K562 (cell line): ENCODE measurements at regions not wholly inside any gene's neighbourhood (a gene's known extent, or its start where the extent isn't known, plus 50 kb on each side); places are given as distances from the start of the nearest gene placed in this dataset.

Experiments used
- ATAC-seq: fragments of 200-7000 bp; cut with Tn5 transposase; 3 replicates; pipeline ENCODE4 v1.9.1; 2020; ENCODE audit warnings: moderate library complexity
- BruUV-seq: library from RNA; stranded (reverse); fragments of 400-500 nt; replicated peaks from 2 replicates; lab custom pipeline; 2021; lab: Mats Ljungman, UMichigan
- CTCF ChIA-PET: fragments of 300-600 bp; formaldehyde crosslinking; extraction: SDS; loops from one replicate; lab custom pipeline; 2021; ENCODE audit warnings: low intra/inter-chr PET ratio; lab: Yijun Ruan, JAX
- POLR2A ChIA-PET: fragments of 300-600, 350-650 bp; sonication (Branson Sonifier 250); formaldehyde crosslinking; extraction: SDS; loops from one replicate; lab custom pipeline; 2021; ENCODE audit warnings: antibody characterized with exemption, inconsistent platforms; lab: Yijun Ruan, JAX
- DNase-seq, 4 experiments: peaks; one replicate each; pipeline versions ENCODE4 v3.0.0 to v3.0.0-alpha.2; 2011 to 2018; ENCODE audit warnings: low spot score in 3 of 4, mixed read lengths in 3 of 4; ENCODE audit errors: extremely low read depth in 1 of 4
- FAIRE-seq: peaks from 2 replicates; lab custom pipeline; 2011; peaks lifted over from hg19 to GRCh38; lab: Jason Lieb, UNC
- H2AFZ ChIP-seq: 2 replicates; pipeline ENCODE4 v1.6.0; 2011; ENCODE audit warnings: low read depth, low read length, control low read depth, inconsistent platforms
- H3K27ac ChIP-seq: fragments of 200-600 bp; 3 replicates; pipeline ENCODE4 v1.8.0; 2011; ENCODE audit warnings: low read depth, mild to moderate bottlenecking, control low read depth, inconsistent platforms, low read length, moderate library complexity, mixed read lengths; ENCODE audit errors: extremely low read depth
- H3K27me3 ChIP-seq, 2 experiments: fragments of 300-600 bp in 1 of 2; 2 replicates in 1 of 2; 3 replicates in 1 of 2; pipeline versions ENCODE4 v1.6.0 to v1.8.0; 2011; ENCODE audit warnings: inconsistent platforms in 2 of 2, low read length in 2 of 2, mild to moderate bottlenecking in 1 of 2, mixed read lengths in 1 of 2, moderate library complexity in 1 of 2; ENCODE audit not compliant: control insufficient read depth in 2 of 2, insufficient read depth in 2 of 2
- H3K36me3 ChIP-seq: fragments of 300-600 bp; 3 replicates; pipeline ENCODE4 v1.8.0; 2011; ENCODE audit warnings: mild to moderate bottlenecking, low read length, inconsistent platforms; ENCODE audit not compliant: control insufficient read depth, insufficient read depth
- H3K4me1 ChIP-seq, 2 experiments: fragments of 200-600 bp in 1 of 2; replicated peaks in 1 of 2; 2 replicates in 1 of 2; 3 replicates in 1 of 2; pipeline versions ENCODE4 v1.5.1 to v1.8.0; 2011; ENCODE audit warnings: inconsistent platforms in 2 of 2, low read length in 2 of 2, mild to moderate bottlenecking in 1 of 2, mixed read lengths in 1 of 2, moderate library complexity in 1 of 2; ENCODE audit not compliant: control insufficient read depth in 2 of 2, insufficient read depth in 2 of 2
- H3K4me2 ChIP-seq: 2 replicates; pipeline ENCODE4 v1.6.1; 2011; ENCODE audit warnings: low read length, control low read depth, inconsistent platforms, mixed read lengths; ENCODE audit not compliant: insufficient read depth
- H3K4me3 ChIP-seq: fragments of 200-600 bp; sonication (generic), shearing (Covaris generic); 2 replicates; pipeline ENCODE4 v1.5.1; 2016; ENCODE audit warnings: control low read depth, inconsistent platforms
- H3K79me2 ChIP-seq: fragments of 200-600 bp; 3 replicates; pipeline ENCODE4 v1.8.0; 2011; ENCODE audit warnings: low read length, inconsistent platforms; ENCODE audit not compliant: control insufficient read depth, insufficient read depth
- H3K9ac ChIP-seq, 2 experiments: 2 replicates each; pipeline versions ENCODE4 v1.6.0 to v1.6.1; 2011; ENCODE audit warnings: low read depth in 2 of 2, low read length in 2 of 2, control low read depth in 1 of 2, inconsistent platforms in 1 of 2, mild to moderate bottlenecking in 1 of 2, mixed read lengths in 1 of 2; ENCODE audit not compliant: insufficient read depth in 1 of 2
- H3K9me1 ChIP-seq: one replicate; pipeline ENCODE4 v1.6.0; 2011; ENCODE audit warnings: inconsistent platforms, mild to moderate bottlenecking, low read length, moderate library complexity; ENCODE audit not compliant: control insufficient read depth, insufficient read depth
- H3K9me3 ChIP-seq: replicated peaks from 2 replicates; pipeline ENCODE4 v1.5.1; 2011; ENCODE audit warnings: low read depth, low read length, inconsistent platforms; ENCODE audit not compliant: control insufficient read depth, insufficient read depth
- H4K20me1 ChIP-seq: replicated peaks from 2 replicates; pipeline ENCODE4 v1.6.1; 2011; ENCODE audit warnings: low read length, inconsistent platforms, mixed read lengths; ENCODE audit not compliant: control insufficient read depth, insufficient read depth
- BCLAF1 ChIP-seq, 2 experiments: fragments of 450-650 bp in 1 of 2; IDR thresholded peaks; 2 replicates each; pipeline ENCODE4 v1.6.1; 2011 to 2017; ENCODE audit warnings: low read depth in 2 of 2, antibody characterized with exemption in 1 of 2, borderline replicate concordance in 1 of 2, low read length in 1 of 2, mild to moderate bottlenecking in 1 of 2, mixed read lengths in 1 of 2; ENCODE audit not compliant: control insufficient read depth in 1 of 2
- EZH2 ChIP-seq: IDR thresholded peaks from 2 replicates; pipeline ENCODE4 v1.6.1; 2012; ENCODE audit warnings: low read depth, mild to moderate bottlenecking, inconsistent platforms, low read length, borderline replicate concordance
- MECOM ChIP-seq: fragments of 250-450 bp; sonication (Bioruptor Pico); IDR thresholded peaks from 2 replicates; pipeline ENCODE4 v1.8.0; 2022; ENCODE audit warnings: inconsistent platforms
- RBM17 ChIP-seq: fragments of 200-400 bp; formaldehyde crosslinking; IDR thresholded peaks from 2 replicates; pipeline ENCODE4 v1.6.1; 2017; ENCODE audit warnings: low read depth, mild to moderate bottlenecking, low read length, borderline replicate concordance
- REST ChIP-seq, 2 experiments: fragments of 450-650 bp; formaldehyde crosslinking in 1 of 2; IDR thresholded peaks; 2 replicates each; pipeline versions ENCODE4 v1.4.0 to v1.6.1; 2014 to 2020; ENCODE audit warnings: mild to moderate bottlenecking in 2 of 2, borderline replicate concordance in 1 of 2, low read depth in 1 of 2
- TAF15 ChIP-seq: fragments of 200-400 bp; formaldehyde crosslinking; IDR thresholded peaks from 2 replicates; pipeline ENCODE4 v1.6.1; 2017; ENCODE audit warnings: mild to moderate bottlenecking, low read depth, low read length, moderate library complexity
- ZFPM2 ChIP-seq: fragments of 250-450 bp; sonication (Bioruptor Pico); IDR thresholded peaks from 2 replicates; pipeline ENCODE4 v1.5.1; 2022; ENCODE audit warnings: mild to moderate bottlenecking
- WGBS: fragments of 100-300 bp; shearing (Covaris generic); methylation state at CpG from one replicate; pipeline ENCODE4 v1.1.6; 2016; ENCODE audit warnings: low coverage, mixed read lengths; ENCODE audit not compliant: insufficient coverage; ENCODE audit errors: missing lambda C conversion rate; 5-methylcytosine and 5-hydroxymethylcytosine counted together
- in situ Hi-C: fragments of 300-500 bp; cut with MboI; formaldehyde crosslinking; loops from 4 replicates; pipeline ENCODE4 v1.15.0; 2018; ENCODE audit warnings: inconsistent platforms, mixed read lengths
- intact Hi-C: fragments of 100-400 bp; cut with micrococcal nuclease; formaldehyde crosslinking; loops from 2 replicates; pipeline ENCODE4 v1.14.2; 2022

GRCh38 chr2:67221266-67221665, 175.9 kb upstream of the ETAA1 start:
- H3K9ac ChIP-seq, result no peak overlapping the region
- 0% methylated on average over 4 of the region's 4 CpGs for WGBS
- no peak overlapping the region for H3K4me3 ChIP-seq
- no peak overlapping the region for H3K4me2 ChIP-seq
- ChIA-PET CTCF (no interaction called here), POLR2A (no interaction called here)
- H2AFZ ChIP-seq, result no peak overlapping the region
- BruUV-seq, result no TSS peak
- ATAC-seq (no peak), DNase-seq (no peak), FAIRE-seq (no peak)
- no peaks in the 10 kb centered on the region for H3K4me1 ChIP-seq
- H3K9me3 ChIP-seq, result no peaks in the 10 kb centered on the region
- intact Hi-C loops (no loop called here), in situ Hi-C loops (no loop called here)
- H3K27me3 ChIP-seq, result no peaks in the 10 kb centered on the region
- H4K20me1 ChIP-seq, result no peaks in the 10 kb centered on the region
- no peak overlapping the region for H3K27ac ChIP-seq
- H3K36me3 ChIP-seq, result no peaks in the 10 kb centered on the region
- no peaks in the 10 kb centered on the region for H3K79me2 ChIP-seq
- TF ChIP-seq RBM17 (no peak), TAF15 (no peak), BCLAF1 (IDR thresholded peaks at IDR 0.05; ENCODE audit: borderline replicate concordance in 1 of 2, control insufficient read depth in 1 of 2, low read depth in 2 of 2, low read length in 1 of 2) (no peak), MECOM (CRISPR knock-in tag) (no peak), REST (IDR thresholded peaks at IDR 0.05; ENCODE audit: borderline replicate concordance) (no peak), REST (CRISPR knock-in tag; IDR thresholded peaks at IDR 0.05; ENCODE audit: low read depth) (no peak), EZH2 (no peak), ZFPM2 (CRISPR knock-in tag) (no peak)
- H3K9me1 ChIP-seq, result no peaks in the 10 kb centered on the region
